Fibroblast of mammary gland (primary cell): ENCODE measurements at regions not wholly inside any gene's neighbourhood (a gene's known extent, or its start where the extent isn't known, plus 50 kb on each side); places are given as distances from the start of the nearest gene placed in this dataset.

Experiments
- DNase-seq: peaks from one replicate; pipeline ENCODE4 v3.0.0-alpha.2; 2010; ENCODE audit warnings: low read depth
- H3K4me3 ChIP-seq: 2 replicates; pipeline ENCODE4 v1.5.1; 2011; ENCODE audit warnings: low read depth, mild to moderate bottlenecking, low read length, moderate library complexity; ENCODE audit not compliant: control insufficient read depth
- TF ChIP-seq, protein P1 (sequence below): conservative IDR thresholded peaks from 2 replicates; pipeline ENCODE4 v1.5.1; 2011; ENCODE audit warnings: low read depth, low read length, inconsistent platforms; ENCODE audit not compliant: control insufficient read depth, insufficient read depth

DNA sequence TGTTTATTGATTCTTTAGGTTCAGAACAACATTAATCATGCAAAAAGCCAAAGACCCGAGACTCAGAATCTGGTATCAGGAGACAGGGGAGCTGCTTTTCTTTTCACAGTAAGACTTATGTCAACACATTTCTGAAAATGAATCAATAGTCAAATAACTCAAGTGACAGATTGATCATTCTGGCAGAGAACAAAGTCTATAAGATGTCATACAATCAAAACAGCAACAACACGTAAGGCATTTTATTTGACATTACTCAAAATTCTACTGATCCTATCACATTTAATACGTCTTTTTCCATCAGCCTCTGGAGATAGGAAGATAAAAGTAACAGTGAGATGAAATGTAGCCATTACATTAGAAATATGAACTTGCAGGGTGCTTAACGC, 93.4 kb upstream of the EEF1E1 start:
- H3K4me3 ChIP-seq: no peak overlapping the region
- no peak for DNase-seq
- TF ChIP-seq, protein P1, sequence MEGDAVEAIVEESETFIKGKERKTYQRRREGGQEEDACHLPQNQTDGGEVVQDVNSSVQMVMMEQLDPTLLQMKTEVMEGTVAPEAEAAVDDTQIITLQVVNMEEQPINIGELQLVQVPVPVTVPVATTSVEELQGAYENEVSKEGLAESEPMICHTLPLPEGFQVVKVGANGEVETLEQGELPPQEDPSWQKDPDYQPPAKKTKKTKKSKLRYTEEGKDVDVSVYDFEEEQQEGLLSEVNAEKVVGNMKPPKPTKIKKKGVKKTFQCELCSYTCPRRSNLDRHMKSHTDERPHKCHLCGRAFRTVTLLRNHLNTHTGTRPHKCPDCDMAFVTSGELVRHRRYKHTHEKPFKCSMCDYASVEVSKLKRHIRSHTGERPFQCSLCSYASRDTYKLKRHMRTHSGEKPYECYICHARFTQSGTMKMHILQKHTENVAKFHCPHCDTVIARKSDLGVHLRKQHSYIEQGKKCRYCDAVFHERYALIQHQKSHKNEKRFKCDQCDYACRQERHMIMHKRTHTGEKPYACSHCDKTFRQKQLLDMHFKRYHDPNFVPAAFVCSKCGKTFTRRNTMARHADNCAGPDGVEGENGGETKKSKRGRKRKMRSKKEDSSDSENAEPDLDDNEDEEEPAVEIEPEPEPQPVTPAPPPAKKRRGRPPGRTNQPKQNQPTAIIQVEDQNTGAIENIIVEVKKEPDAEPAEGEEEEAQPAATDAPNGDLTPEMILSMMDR: no peak

DNA sequence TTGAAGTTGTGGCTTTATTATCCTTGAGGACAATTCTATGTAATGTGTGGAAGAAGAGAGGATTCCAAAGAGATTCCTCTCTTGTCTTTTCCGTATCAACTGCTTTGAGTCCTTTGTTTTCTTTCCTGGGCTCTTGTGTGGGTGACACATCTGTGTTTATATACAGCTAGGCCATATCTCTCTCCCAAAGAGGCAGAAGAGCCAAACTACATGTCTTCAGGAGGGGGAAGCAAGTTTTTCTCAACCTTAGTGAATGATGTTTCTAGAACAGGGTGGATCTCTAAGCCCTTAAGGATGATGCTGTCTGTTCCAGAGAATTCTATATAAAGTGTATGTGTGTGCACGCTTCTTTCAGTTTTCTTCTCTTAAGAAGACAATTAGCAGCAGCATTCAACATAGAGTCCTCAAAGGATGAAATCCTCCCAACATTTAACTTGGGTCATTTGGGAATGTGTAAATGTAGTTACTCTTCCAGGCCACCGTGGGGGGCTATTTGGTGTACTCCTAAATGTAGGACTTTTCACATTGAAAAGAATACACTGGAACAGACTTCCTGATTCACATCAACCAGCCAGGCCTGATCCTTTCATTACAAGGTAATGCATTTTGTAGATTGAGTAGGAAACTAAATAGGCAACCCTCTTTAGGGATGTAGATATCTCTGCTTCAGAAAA, 92.8 kb upstream of the EEF1E1 start:
- H3K4me3 ChIP-seq: no peak overlapping the region
- TF ChIP-seq, protein P1: peak; percentile 9
- no peak for DNase-seq

DNA sequence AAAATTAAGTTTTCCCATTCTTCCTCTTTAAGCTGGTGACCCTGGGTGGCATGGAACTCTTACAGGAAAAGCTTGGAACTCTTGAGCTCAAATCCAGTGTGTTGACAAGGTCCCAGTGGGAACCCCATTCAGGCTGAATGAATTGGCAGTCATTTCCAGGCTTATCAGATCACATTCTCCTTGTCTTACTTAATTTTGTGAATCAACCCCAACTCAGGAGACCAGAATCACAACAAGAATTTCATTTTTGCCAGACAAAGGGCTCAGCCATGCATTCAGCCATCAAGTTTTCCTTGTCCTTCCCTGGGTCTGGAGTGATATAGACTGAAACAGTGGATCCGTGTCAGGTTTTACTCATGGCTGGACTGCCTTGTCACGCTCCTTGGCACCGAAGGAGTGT, 92.1 kb upstream of the EEF1E1 start:
- DNase-seq: no peak
- no peak overlapping the region for H3K4me3 ChIP-seq
- TF ChIP-seq, protein P1: no peak

DNA sequence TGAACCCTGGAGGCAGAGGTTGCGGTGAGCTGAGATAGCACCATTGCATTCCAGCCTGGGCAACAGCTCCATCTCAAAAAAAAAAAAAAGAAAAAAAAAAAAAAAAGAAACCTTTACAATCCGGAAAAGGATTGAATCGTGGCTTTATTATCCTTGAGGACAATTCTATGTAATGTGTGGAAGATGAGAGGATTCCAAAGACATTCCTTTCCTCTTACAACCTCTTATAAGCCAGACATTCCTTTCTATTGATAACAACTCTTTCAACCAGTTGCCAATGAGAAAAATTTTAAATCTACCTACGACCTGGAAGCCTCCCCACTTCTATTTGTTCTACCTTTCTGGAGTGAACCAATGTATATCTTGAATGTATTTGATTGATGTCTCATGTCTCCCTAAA, 91.2 kb upstream of the EEF1E1 start:
- H3K4me3 ChIP-seq: no peak overlapping the region
- DNase-seq: no peak
- TF ChIP-seq, protein P1: no peak

DNA sequence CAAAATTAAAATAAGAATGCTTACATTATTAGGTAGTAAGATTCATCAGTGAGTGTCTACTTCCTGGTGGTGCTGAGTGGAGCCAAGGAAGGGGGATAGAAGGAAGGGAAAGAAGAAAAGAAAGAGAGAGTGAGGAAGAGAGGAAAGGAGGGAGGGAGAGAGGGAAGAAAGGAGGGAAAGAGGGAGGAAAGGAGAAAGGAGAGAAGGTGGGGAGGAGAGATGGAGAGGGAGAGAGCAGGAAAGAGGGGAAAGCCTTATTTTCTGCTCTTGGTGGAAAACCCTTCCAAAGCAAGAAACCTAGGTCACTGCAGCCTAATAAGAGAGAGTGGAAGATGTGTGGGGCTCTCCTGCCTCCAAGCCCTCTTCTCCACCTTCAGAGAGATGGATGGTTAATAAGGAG, 90.2 kb upstream of the EEF1E1 start:
- no peak overlapping the region for H3K4me3 ChIP-seq
- DNase-seq: no peak
- TF ChIP-seq, protein P1: no peak

DNA sequence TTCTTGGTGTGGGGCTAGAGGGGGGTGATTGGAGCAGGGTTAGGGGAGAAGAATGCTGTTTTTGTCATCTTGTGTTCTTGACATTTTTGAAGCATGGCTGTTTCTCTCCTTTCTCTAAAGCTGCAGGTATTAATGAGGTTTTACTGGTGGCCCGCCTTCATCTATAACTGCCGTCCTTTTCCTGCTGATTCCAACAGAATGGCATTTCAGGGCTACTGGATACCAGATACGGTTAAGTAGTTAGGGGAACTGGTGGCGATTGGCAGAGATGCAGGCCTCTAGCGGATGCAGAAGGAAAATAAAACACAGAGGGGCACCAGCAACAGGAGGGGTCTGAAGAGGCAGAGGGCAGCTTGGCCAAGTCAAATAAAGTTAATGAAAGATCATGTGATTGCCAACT, 89.7 kb upstream of the EEF1E1 start:
- no peak for DNase-seq
- TF ChIP-seq, protein P1: no peak
- no peak overlapping the region for H3K4me3 ChIP-seq

DNA sequence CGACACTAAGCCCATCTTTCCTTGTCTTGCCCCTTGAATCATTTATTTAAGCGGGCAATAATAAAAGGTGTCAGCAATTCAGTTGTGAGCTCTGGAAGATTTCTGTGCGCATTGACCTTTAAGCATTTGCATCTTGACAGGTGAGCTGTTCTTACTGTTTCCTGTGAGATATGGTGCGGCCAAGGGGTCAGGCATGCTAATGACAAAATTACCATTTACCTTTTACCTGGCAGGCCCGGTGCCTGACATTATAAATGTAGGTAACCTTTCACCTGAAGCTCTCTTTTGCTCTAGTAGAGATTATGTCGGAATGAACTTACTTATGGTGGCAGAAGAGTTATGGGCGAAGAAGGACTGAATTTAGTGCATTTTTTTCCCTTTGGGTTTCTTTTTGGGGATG, 89.3 kb upstream of the EEF1E1 start:
- DNase-seq: no peak
- TF ChIP-seq, protein P1: no peak
- no peak overlapping the region for H3K4me3 ChIP-seq
